Activated B cell treated with CpG ODN at 0.5 μM for 24 hours (primary cell): ENCODE measurements at regions not wholly inside any gene's neighbourhood (a gene's known extent, or its start where the extent isn't known, plus 50 kb on each side); places are given as distances from the start of the nearest gene placed in this dataset.

Experiments
- ATAC-seq: fragments of 200-7000 bp; cut with Tn5 transposase; one replicate; pipeline ENCODE4 v1.10.0; 2021; ENCODE audit warnings: low read depth, mild to moderate bottlenecking, moderate library complexity
- CTCF ChIA-PET: fragments of 350-600 bp; sonication (Branson Sonifier 250); formaldehyde crosslinking; loops from one replicate; lab custom pipeline; 2021; ENCODE audit warnings: antibody characterized with exemption; lab: Charles Lee
- POLR2A ChIA-PET: fragments of 350-600 bp; sonication (Branson Sonifier 250); formaldehyde crosslinking; loops from one replicate; lab custom pipeline; 2021; ENCODE audit warnings: antibody characterized with exemption; lab: Charles Lee
- DNase-seq: peaks from one replicate; pipeline ENCODE4 v3.0.0; 2022
- H3K27ac Mint-ChIP-seq: one replicate; pipeline ENCODE4 v1.8.0; 2020; ENCODE audit warnings: mixed read lengths
- H3K27me3 Mint-ChIP-seq: one replicate; pipeline ENCODE4 v1.8.0; 2021; ENCODE audit warnings: mixed read lengths
- H3K36me3 Mint-ChIP-seq: one replicate; pipeline ENCODE4 v1.8.0; 2021; ENCODE audit warnings: low read depth, mixed read lengths
- H3K4me1 Mint-ChIP-seq: one replicate; pipeline ENCODE4 v1.8.0; 2021; ENCODE audit warnings: mixed read lengths
- H3K4me3 Mint-ChIP-seq: one replicate; pipeline ENCODE4 v1.8.0; 2020; ENCODE audit warnings: mild to moderate bottlenecking, mixed read lengths
- H3K9me3 Mint-ChIP-seq: one replicate; pipeline ENCODE4 v1.8.0; 2020; ENCODE audit warnings: mixed read lengths
- intact Hi-C: fragments of 100-400 bp; cut with micrococcal nuclease; formaldehyde crosslinking; loops from one replicate; pipeline ENCODE4 v1.15.1; 2024
- TF ChIP-seq, protein P1 (sequence below): fragments of 200-600 bp; IDR thresholded peaks from one replicate; pipeline ENCODE4 v1.8.0; 2022; ENCODE audit warnings: antibody characterized with exemption, mild to moderate bottlenecking

- H3K27ac Mint-ChIP-seq = no peak overlapping the region
Observed at GRCh38 chr5:113909782-113910181, 396.3 kb downstream of the YTHDC2 start.

GRCh38 chr5:113917997-113918396, 404.5 kb downstream of the YTHDC2 start:
- DNase-seq (no peak), ATAC-seq (no peak)
- Mint-ChIP-seq H3K4me3 (no peak overlapping the region), H3K27ac (no peak overlapping the region), H3K9me3 (no peaks in the 10 kb centered on the region), H3K36me3 (no peaks in the 10 kb centered on the region), H3K4me1 (no peaks in the 10 kb centered on the region), H3K27me3 (no peaks in the 10 kb centered on the region)
- intact Hi-C loops = no loop called here
- ChIA-PET POLR2A (no interaction called here), CTCF (no interaction called here)
- TF ChIP-seq, protein P1, sequence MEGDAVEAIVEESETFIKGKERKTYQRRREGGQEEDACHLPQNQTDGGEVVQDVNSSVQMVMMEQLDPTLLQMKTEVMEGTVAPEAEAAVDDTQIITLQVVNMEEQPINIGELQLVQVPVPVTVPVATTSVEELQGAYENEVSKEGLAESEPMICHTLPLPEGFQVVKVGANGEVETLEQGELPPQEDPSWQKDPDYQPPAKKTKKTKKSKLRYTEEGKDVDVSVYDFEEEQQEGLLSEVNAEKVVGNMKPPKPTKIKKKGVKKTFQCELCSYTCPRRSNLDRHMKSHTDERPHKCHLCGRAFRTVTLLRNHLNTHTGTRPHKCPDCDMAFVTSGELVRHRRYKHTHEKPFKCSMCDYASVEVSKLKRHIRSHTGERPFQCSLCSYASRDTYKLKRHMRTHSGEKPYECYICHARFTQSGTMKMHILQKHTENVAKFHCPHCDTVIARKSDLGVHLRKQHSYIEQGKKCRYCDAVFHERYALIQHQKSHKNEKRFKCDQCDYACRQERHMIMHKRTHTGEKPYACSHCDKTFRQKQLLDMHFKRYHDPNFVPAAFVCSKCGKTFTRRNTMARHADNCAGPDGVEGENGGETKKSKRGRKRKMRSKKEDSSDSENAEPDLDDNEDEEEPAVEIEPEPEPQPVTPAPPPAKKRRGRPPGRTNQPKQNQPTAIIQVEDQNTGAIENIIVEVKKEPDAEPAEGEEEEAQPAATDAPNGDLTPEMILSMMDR = no peak

More at GRCh38 chr5:113909782-113910181, 396.3 kb downstream of the YTHDC2 start:
- no peaks in the 10 kb centered on the region for H3K4me1 Mint-ChIP-seq
- CTCF ChIA-PET = no interaction called here
- peaks cover 2% of the 10 kb centered on the region for H3K9me3 Mint-ChIP-seq
- no peak overlapping the region for H3K4me3 Mint-ChIP-seq
- no peaks in the 10 kb centered on the region for H3K36me3 Mint-ChIP-seq
- TF ChIP-seq, protein P1 = no peak
- H3K27me3 Mint-ChIP-seq = no peaks in the 10 kb centered on the region
- intact Hi-C loops = no loop called here
- POLR2A ChIA-PET = no interaction called here
- DNase-seq = no peak
- no peak for ATAC-seq

DNA sequence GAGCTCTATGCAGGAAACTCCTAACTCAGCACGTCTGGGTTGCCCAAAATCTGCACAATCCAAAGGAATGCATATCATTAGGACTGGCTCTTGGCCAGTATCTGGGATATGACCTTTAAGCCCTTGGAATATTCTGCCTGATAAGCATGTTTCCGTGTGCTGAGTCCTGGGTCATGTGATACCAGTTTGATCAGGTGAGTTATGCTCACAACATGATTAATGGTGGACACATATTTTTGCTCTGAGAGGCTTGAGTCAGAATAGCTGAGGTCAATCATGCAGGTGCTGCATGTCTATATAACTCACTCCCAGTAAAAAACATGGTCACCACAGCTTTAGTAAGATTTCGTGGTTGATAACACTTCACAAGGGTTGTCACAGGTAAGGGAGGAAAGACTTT, 408.8 kb downstream of the YTHDC2 start:
- no peak for DNase-seq
- no peaks in the 10 kb centered on the region for H3K36me3 Mint-ChIP-seq
- H3K27me3 Mint-ChIP-seq = no peaks in the 10 kb centered on the region
- intact Hi-C loops = no loop called here
- no peak overlapping the region for H3K4me3 Mint-ChIP-seq
- ATAC-seq = no peak
- H3K9me3 Mint-ChIP-seq = no peaks in the 10 kb centered on the region
- H3K4me1 Mint-ChIP-seq = no peaks in the 10 kb centered on the region
- ChIA-PET POLR2A (no interaction called here), CTCF (no interaction called here)
- H3K27ac Mint-ChIP-seq = no peak overlapping the region
- TF ChIP-seq, protein P1 = no peak

DNA sequence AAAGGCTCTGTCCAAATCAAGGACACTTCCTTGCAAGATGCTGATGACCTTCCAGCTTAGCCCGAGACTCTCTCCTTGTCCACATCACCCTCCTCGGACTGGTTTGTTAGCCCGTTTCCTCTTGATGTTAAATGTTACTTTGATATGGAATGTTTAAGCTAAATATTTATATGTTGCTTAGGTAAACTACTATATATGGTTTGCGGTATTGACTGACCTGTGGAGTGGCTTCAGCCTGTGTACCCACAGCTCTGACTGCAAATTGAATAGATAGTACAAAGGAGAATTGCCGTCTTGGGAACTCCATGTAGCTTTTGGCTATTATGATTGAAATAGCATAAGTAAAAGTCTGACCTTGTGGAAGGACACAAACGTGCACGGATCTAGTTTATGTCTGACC, 422.0 kb downstream of the YTHDC2 start:
- TF ChIP-seq, protein P1 = no peak
- Mint-ChIP-seq H3K9me3 (no peaks in the 10 kb centered on the region), H3K27ac (no peak overlapping the region), H3K27me3 (no peaks in the 10 kb centered on the region), H3K36me3 (no peaks in the 10 kb centered on the region), H3K4me1 (no peaks in the 10 kb centered on the region), H3K4me3 (no peak overlapping the region)
- intact Hi-C loops = no loop called here
- DNase-seq (no peak), ATAC-seq (no peak)
- POLR2A ChIA-PET = no interaction called here
- CTCF ChIA-PET = no interaction called here

DNA sequence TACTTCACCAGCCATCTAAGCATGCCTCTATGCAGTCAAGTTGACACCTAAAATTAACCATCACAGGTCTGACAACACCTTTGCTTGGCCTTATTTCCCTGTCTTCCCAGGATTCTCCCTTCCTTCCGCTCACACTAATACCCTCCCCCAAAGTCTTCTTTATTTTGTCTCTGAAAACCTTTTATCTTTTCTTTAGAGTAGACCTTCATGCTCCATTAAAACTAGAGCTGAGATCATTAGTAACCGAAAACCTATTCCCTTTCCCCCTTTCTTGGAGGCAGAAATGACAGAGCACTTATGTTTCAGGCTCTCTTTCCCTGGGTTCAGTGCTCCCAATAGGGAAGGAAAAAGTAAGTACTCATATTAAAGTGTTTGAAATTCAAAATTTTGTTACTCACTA, 423.8 kb downstream of the YTHDC2 start:
- POLR2A ChIA-PET = no interaction called here
- no peaks in the 10 kb centered on the region for H3K27me3 Mint-ChIP-seq
- no peaks in the 10 kb centered on the region for H3K4me1 Mint-ChIP-seq

More for the DNA sequence above, 423.8 kb downstream of the YTHDC2 start:
- intact Hi-C loops = no loop called here
- ATAC-seq = no peak
- Mint-ChIP-seq H3K27ac (no peak overlapping the region), H3K36me3 (no peaks in the 10 kb centered on the region), H3K9me3 (no peaks in the 10 kb centered on the region), H3K4me3 (no peak overlapping the region)
- TF ChIP-seq, protein P1 = no peak
- CTCF ChIA-PET = no interaction called here
- DNase-seq = no peak
